Naive thymus-derived CD4-positive, alpha-beta T cell (primary cell): ENCODE measurements at regions not wholly inside any gene's neighbourhood (a gene's known extent, or its start where the extent isn't known, plus 50 kb on each side); places are given as distances from the start of the nearest gene placed in this dataset.

Experiments
- ATAC-seq: fragments of 150-1000 bp; cut with Tn5 transposase; 2 replicates; pipeline ENCODE4 v1.10.0; 2021; ENCODE audit warnings: mild to moderate bottlenecking, moderate library complexity
- CTCF ChIA-PET: fragments of 350-600 bp; sonication (Branson Sonifier 250); formaldehyde crosslinking; loops from one replicate; lab custom pipeline; 2021; ENCODE audit warnings: antibody characterized with exemption; lab: Charles Lee
- POLR2A ChIA-PET: fragments of 350-600 bp; sonication (Branson Sonifier 250); formaldehyde crosslinking; loops from one replicate; lab custom pipeline; 2021; ENCODE audit warnings: antibody characterized with exemption, inconsistent platforms; lab: Charles Lee
- DNase-seq, 9 donors: peaks; one replicate each; pipeline versions ENCODE4 v3.0.0 to v3.0.0-alpha.2; 2020 to 2022; ENCODE audit warnings: mixed read lengths in 1 of 9
- H3K27ac ChIP-seq: one replicate; pipeline ENCODE4 v1.7.0; 2013; ENCODE audit warnings: mild to moderate bottlenecking, low read depth, low read length, moderate library complexity
- H3K27me3 ChIP-seq, 2 donors: one replicate each; pipeline ENCODE4 v1.7.0; 2013; ENCODE audit warnings: low read length in 2 of 2, mild to moderate bottlenecking in 2 of 2, moderate library complexity in 2 of 2; ENCODE audit not compliant: control insufficient read depth in 2 of 2, insufficient read depth in 2 of 2
- H3K36me3 ChIP-seq, 3 experiments: 1 replicate in 2 of 3; 2 replicates in 1 of 3; pipeline ENCODE4 v1.7.0; 2013; ENCODE audit warnings: low read length in 3 of 3, mild to moderate bottlenecking in 3 of 3, moderate library complexity in 1 of 3; ENCODE audit not compliant: insufficient read depth in 3 of 3, control insufficient read depth in 2 of 3
- H3K4me1 ChIP-seq, 2 donors: one replicate each; pipeline ENCODE4 v1.7.0; 2013; ENCODE audit warnings: low read length in 2 of 2, mild to moderate bottlenecking in 2 of 2, moderate library complexity in 1 of 2; ENCODE audit not compliant: control insufficient read depth in 2 of 2, insufficient read depth in 2 of 2
- H3K4me3 ChIP-seq: 2 replicates; pipeline ENCODE4 v1.7.0; 2013; ENCODE audit warnings: mild to moderate bottlenecking, low read length
- H3K9me3 ChIP-seq, 3 experiments: 1 replicate in 2 of 3; 2 replicates in 1 of 3; pipeline ENCODE4 v1.7.0; 2013; ENCODE audit warnings: low read length in 3 of 3; ENCODE audit not compliant: control insufficient read depth in 2 of 3
- H3K27ac Mint-ChIP-seq, 9 donors: one replicate each; pipeline ENCODE4 v1.8.0; 2020 to 2022; ENCODE audit warnings: mixed read lengths in 9 of 9, mild to moderate bottlenecking in 8 of 9, moderate library complexity in 5 of 9, inconsistent platforms in 2 of 9
- H3K27me3 Mint-ChIP-seq, 5 donors: one replicate each; pipeline ENCODE4 v1.8.0; 2021 to 2022; ENCODE audit warnings: mixed read lengths in 5 of 5, mild to moderate bottlenecking in 1 of 5
- H3K36me3 Mint-ChIP-seq, 5 donors: one replicate each; pipeline ENCODE4 v1.8.0; 2020 to 2022; ENCODE audit warnings: mixed read lengths in 5 of 5, mild to moderate bottlenecking in 3 of 5, inconsistent platforms in 1 of 5
- H3K4me1 Mint-ChIP-seq, 7 donors: one replicate each; pipeline ENCODE4 v1.8.0; 2020 to 2022; ENCODE audit warnings: mixed read lengths in 7 of 7, mild to moderate bottlenecking in 3 of 7, inconsistent platforms in 1 of 7
- H3K4me3 Mint-ChIP-seq, 10 donors: one replicate each; pipeline ENCODE4 v1.8.0; 2020 to 2022; ENCODE audit warnings: mild to moderate bottlenecking in 10 of 10, mixed read lengths in 10 of 10, moderate library complexity in 6 of 10, inconsistent platforms in 2 of 10
- H3K9me3 Mint-ChIP-seq, 11 donors: one replicate each; pipeline ENCODE4 v1.8.0; 2020 to 2022; ENCODE audit warnings: mixed read lengths in 11 of 11, mild to moderate bottlenecking in 4 of 11, inconsistent platforms in 1 of 11, moderate library complexity in 1 of 11
- intact Hi-C, 2 donors: fragments of 100-400 bp; cut with micrococcal nuclease; formaldehyde crosslinking; loops; one replicate each; pipeline ENCODE4 v1.15.1; 2023

DNA sequence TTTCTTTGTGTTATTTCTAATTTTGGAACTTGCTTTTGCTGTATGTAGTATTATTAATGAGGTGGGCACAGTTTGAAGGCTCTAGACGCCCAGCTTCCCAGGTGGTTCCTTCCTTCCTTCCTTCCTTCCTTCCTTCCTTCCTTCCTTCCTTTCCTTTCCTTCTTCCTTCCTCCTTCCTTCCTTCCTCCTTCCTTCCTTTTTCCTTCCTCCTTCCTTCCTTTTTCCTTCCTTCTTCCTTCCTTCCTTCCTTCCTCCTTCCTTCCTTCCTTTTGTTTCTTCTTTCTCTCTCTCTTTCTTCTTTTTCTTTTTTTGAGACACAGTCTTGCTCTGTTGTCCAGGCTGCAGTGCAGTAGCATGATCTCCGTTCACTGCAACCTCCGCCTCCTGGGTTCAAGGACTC is 906.7 kb downstream of the AACS start:
- POLR2A ChIA-PET: no interaction called here
- Histone ChIP-seq H3K27ac (no peak overlapping the region), H3K27me3 (no peaks in the 10 kb centered on the region), H3K9me3 (no peaks in the 10 kb centered on the region), H3K36me3 (no peaks in the 10 kb centered on the region), H3K4me1 (no peaks in the 10 kb centered on the region), H3K4me3 (no peak overlapping the region)
- CTCF ChIA-PET: no interaction called here
- H3K4me3 Mint-ChIP-seq: no peak overlapping the region
- ATAC-seq (no peak), DNase-seq (no peak)
- H3K27me3 Mint-ChIP-seq: no peaks in the 10 kb centered on the region
- H3K4me1 Mint-ChIP-seq: no peaks in the 10 kb centered on the region
- peaks cover 0 to 7% (median 2%) of the 10 kb centered on the region in 11 donors for H3K9me3 Mint-ChIP-seq
- no peaks in the 10 kb centered on the region for H3K36me3 Mint-ChIP-seq
- H3K27ac Mint-ChIP-seq: no peak overlapping the region
- intact Hi-C loops: no loop called here

DNA sequence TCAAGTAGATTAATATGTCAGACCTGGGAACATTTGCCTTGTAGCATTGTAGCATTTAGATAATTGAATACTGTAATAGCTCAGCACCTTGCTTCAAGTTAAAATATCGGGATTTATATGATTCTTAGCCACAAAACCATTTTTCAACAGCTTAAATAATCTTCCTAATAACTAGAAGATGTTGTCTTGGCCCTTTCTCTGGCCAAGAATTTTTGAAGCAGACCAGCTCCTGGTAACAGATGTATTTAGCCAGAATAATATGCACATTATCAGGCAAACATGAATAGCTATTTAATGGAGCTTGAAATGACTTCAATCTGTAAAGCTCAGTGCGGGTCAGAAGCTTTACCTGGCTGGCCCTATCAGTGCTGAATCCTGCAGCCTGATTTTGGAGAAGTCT is 913.1 kb downstream of the AACS start:
- H3K27me3 ChIP-seq: no peaks in the 10 kb centered on the region
- Mint-ChIP-seq H3K27ac (no peak overlapping the region), H3K36me3 (no peaks in the 10 kb centered on the region), H3K27me3 (peaks cover 0 to 19% (median 7%) of the 10 kb centered on the region in 5 donors), H3K4me3 (no peak overlapping the region), H3K4me1 (peaks cover 0 to 3% (median 0%) of the 10 kb centered on the region in 7 donors), H3K9me3 (peaks cover 0 to 10% (median 6%) of the 10 kb centered on the region in 11 donors)
- no peaks in the 10 kb centered on the region for H3K36me3 ChIP-seq
- DNase-seq (no peak), ATAC-seq (no peak)
- CTCF ChIA-PET: no interaction called here
- H3K27ac ChIP-seq: no peak overlapping the region
- POLR2A ChIA-PET: no interaction called here
- no peaks in the 10 kb centered on the region for H3K4me1 ChIP-seq
- no peak overlapping the region for H3K4me3 ChIP-seq
- intact Hi-C loops: no loop called here
- no peaks in the 10 kb centered on the region for H3K9me3 ChIP-seq

DNA sequence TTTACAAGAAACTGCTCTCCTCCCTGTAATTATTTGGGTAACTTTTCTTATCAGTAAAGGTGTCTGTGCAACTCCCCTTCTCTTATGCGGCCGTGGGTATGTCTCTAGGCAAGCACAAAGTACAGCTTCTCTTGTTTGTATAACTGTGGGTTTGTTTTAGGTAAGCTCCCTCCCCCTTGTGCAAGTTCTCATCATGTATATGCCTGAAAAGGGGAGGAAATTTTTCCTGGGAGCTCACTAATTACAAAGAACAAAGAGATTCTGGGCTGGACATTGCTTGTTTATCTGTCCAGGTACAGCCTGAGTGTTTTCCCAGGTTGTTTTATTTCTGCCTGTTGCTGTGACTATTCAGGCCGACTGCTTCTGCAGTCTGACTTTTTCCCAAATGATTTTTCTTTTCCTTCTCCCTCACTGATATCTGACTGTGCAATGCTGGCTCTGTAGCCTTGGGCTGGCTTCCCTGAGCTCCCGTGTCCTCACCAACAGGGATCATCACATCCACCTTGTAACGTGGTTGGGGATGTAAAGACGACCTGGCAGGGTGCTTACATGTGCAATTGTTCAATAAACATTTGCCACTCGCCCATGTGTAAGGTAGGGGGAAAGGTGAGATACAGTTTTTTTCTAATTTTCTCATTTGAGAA is 916.5 kb downstream of the AACS start:
- H3K4me3 ChIP-seq: no peak overlapping the region
- H3K9me3 Mint-ChIP-seq: peaks cover 0 to 14% (median 3%) of the 10 kb centered on the region in 11 donors
- H3K4me1 ChIP-seq: no peaks in the 10 kb centered on the region
- H3K4me1 Mint-ChIP-seq: peaks cover 0 to 4% (median 0%) of the 10 kb centered on the region in 7 donors
- ATAC-seq (no peak), DNase-seq (no peak)
- H3K36me3 Mint-ChIP-seq: no peaks in the 10 kb centered on the region
- no peak overlapping the region for H3K27ac ChIP-seq
- H3K27ac Mint-ChIP-seq: no peak overlapping the region
- intact Hi-C loops: no loop called here
- no peaks in the 10 kb centered on the region for H3K36me3 ChIP-seq
- H3K27me3 Mint-ChIP-seq: peaks cover 2 to 46% (median 26%) of the 10 kb centered on the region in 5 donors
- ChIA-PET POLR2A (interaction anchor here (0.6 kb wide), 1 partner anchor 110 kb away, joined by 3 read pairs; no protein-coding TSS in a partner anchor), CTCF (no interaction called here)
- H3K9me3 ChIP-seq: no peaks in the 10 kb centered on the region
- no peak overlapping the region for H3K4me3 Mint-ChIP-seq
- no peaks in the 10 kb centered on the region for H3K27me3 ChIP-seq

DNA sequence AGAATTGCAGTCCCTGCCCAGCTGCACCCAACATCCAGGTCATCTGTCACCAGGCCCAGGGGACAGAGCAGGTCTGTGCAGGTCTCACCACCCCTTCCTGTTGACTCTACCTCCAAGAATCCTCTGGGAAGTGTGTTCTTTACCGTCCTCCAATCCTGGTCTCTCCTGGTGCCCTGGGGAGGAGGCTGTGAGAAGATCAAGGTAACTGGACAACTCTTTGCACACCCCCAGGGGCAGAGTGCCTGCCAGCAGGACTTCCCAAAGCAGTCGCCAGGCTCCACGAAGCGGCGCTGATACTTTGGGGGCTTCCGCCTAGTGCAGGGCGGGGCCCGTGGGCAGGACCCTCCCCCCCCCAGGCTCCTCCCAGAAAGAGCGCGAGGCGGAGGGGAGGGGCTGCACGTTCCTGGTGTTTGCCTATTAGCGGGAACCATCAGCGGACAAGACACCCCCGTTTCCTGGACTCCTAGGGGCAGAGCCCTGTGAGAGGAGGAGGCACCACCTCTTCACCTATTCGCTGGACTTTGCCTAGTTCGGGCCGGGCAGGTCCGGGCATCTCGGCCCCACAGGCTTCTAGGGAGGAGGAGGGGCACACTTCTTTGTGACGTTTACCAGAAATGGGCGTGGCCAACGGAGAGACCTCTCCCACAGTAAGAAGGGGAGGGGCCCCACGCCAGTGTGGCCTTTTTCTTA is 918.0 kb downstream of the AACS start:
- Histone ChIP-seq H3K9me3 (no peaks in the 10 kb centered on the region), H3K4me1 (no peaks in the 10 kb centered on the region), H3K4me3 (no peak overlapping the region), H3K27me3 (no peaks in the 10 kb centered on the region), H3K36me3 (no peaks in the 10 kb centered on the region), H3K27ac (no peak overlapping the region)
- intact Hi-C loops: no loop called here
- Mint-ChIP-seq H3K36me3 (no peaks in the 10 kb centered on the region), H3K4me3 (peak overlapping the region in 7 of 10 donors; percentile 16 to 68 (median 50)), H3K27me3 (peaks cover 2 to 52% (median 32%) of the 10 kb centered on the region in 5 donors), H3K4me1 (peaks cover 0 to 4% (median 0%) of the 10 kb centered on the region in 7 donors), H3K9me3 (peaks cover 0 to 14% (median 3%) of the 10 kb centered on the region in 11 donors), H3K27ac (no peak overlapping the region)
- ChIA-PET CTCF (no interaction called here), POLR2A (no interaction called here)
- peak in 3 of 9 donors; percentile 2 to 8 (median 7) for DNase-seq
- peak; percentile 42 for ATAC-seq

DNA sequence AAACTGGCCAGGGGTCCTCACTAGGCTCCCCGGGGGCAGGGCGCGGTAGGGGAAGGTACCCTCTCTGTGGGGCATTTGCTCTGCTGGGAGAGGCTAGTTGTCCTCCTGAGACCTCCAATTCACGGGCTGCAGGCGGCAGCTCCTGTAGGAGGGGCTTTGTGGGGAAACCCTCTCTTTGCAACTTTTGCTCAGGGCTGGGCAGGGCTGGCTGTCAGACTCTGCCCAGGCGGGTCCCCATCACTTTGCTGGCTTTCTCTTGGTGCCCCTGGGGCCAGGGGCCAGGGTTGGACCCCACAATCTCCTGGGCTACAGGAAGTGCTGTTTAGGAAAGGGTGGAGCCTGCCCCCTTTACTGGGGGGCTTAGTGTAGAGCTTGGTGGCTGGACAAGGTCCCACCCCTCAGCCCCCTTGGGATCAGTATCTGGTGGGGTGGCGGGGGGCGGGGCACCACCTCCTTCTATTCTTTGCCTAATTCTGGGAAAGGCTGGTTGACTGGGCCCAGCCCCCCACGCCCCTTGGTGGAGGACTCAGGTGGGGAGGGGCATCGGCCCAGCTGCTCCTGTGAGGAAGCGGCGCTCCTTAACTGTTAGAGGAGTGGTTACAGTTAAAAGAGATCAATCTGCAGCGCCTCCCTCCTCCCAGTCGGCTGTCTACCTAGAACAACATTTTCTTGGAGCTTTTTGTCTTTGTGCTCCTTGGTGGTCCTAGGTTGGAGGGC is 918.7 kb downstream of the AACS start:
- ATAC-seq (peak; percentile 22), DNase-seq (no peak)
- Mint-ChIP-seq H3K4me1 (peaks cover 0 to 4% (median 0%) of the 10 kb centered on the region in 7 donors), H3K27ac (no peak overlapping the region), H3K27me3 (peaks cover 2 to 52% (median 32%) of the 10 kb centered on the region in 5 donors), H3K9me3 (peaks cover 0 to 11% (median 3%) of the 10 kb centered on the region in 11 donors), H3K36me3 (no peaks in the 10 kb centered on the region), H3K4me3 (peak overlapping the region in 7 of 10 donors; percentile 16 to 68 (median 50))
- no peaks in the 10 kb centered on the region for H3K27me3 ChIP-seq
- H3K27ac ChIP-seq: no peak overlapping the region
- ChIA-PET CTCF (no interaction called here), POLR2A (no interaction called here)
- no peaks in the 10 kb centered on the region for H3K36me3 ChIP-seq
- intact Hi-C loops: no loop called here
- no peak overlapping the region for H3K4me3 ChIP-seq
- no peaks in the 10 kb centered on the region for H3K9me3 ChIP-seq
- H3K4me1 ChIP-seq: no peaks in the 10 kb centered on the region

DNA sequence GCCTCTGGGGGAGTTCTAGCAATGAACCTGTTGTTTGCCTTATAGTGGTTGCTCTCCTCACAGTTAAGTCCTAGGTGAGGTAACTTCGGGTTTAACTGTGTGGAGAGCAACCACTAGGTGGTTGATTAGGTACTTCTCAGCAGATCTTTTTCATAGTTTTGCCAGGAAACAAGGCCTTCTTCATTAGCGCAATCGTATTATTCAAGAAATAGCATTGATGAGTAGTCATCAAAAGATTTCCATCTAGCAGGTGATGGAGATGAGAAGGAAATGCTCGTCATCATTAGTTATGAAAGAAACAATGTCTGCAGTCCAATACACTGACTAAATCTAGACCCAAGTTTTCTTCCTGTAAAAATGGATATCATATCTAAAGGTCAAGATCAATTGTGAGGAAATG is 923.3 kb downstream of the AACS start:
- Histone ChIP-seq H3K9me3 (no peaks in the 10 kb centered on the region), H3K4me3 (no peak overlapping the region), H3K4me1 (no peaks in the 10 kb centered on the region), H3K27me3 (no peaks in the 10 kb centered on the region), H3K36me3 (no peaks in the 10 kb centered on the region), H3K27ac (no peak overlapping the region)
- no peak overlapping the region for H3K27ac Mint-ChIP-seq
- DNase-seq (no peak), ATAC-seq (no peak)
- H3K4me1 Mint-ChIP-seq: peaks cover 0 to 4% (median 0%) of the 10 kb centered on the region in 7 donors
- H3K9me3 Mint-ChIP-seq: peaks cover 0 to 4% (median 0%) of the 10 kb centered on the region in 11 donors
- H3K27me3 Mint-ChIP-seq: peaks cover 2 to 43% (median 24%) of the 10 kb centered on the region in 5 donors
- CTCF ChIA-PET: no interaction called here
- no peak overlapping the region for H3K4me3 Mint-ChIP-seq
- H3K36me3 Mint-ChIP-seq: no peaks in the 10 kb centered on the region
- POLR2A ChIA-PET: no interaction called here
- intact Hi-C loops: no loop called here
